ENCODE measurements at regions not wholly inside any gene's neighbourhood (a gene's known extent, or its start where the extent isn't known, plus 50 kb on each side); places are given as distances from the start of the nearest gene placed in this dataset.

- TF ChIP-seq CTCF (IDR thresholded peaks at IDR 0.05; ENCODE audit: insufficient read depth, low read depth, low read length) (no peak), EZH2 (IDR thresholded peaks at IDR 0.05; ENCODE audit: insufficient read depth, low read length) (no peak)
Measured at GRCh38 chrX:15998350-15998749, 125.0 kb upstream of the GRPR start.

Measured in astrocyte (in vitro differentiated cells and primary cell).